Lower leg skin (tissue), 3 donors: ENCODE measurements at regions not wholly inside any gene's neighbourhood (a gene's known extent, or its start where the extent isn't known, plus 50 kb on each side); places are given as distances from the start of the nearest gene placed in this dataset.

ENCODE experiments used
- POLR2A ChIP-seq, 2 donors: fragments of 450-650 bp; IDR thresholded peaks; one replicate each; pipeline ENCODE4 v1.6.1; 2016 to 2017; ENCODE audit warnings: antibody characterized with exemption in 2 of 2, mild to moderate bottlenecking in 1 of 2, moderate library complexity in 1 of 2
- TF ChIP-seq, protein P1 (sequence below), 3 donors: fragments of 450-650 bp; IDR thresholded peaks; one replicate each; pipeline ENCODE4 v1.5.1; 2016; ENCODE audit warnings: antibody characterized with exemption in 3 of 3, mild to moderate bottlenecking in 3 of 3, moderate library complexity in 2 of 3

DNA sequence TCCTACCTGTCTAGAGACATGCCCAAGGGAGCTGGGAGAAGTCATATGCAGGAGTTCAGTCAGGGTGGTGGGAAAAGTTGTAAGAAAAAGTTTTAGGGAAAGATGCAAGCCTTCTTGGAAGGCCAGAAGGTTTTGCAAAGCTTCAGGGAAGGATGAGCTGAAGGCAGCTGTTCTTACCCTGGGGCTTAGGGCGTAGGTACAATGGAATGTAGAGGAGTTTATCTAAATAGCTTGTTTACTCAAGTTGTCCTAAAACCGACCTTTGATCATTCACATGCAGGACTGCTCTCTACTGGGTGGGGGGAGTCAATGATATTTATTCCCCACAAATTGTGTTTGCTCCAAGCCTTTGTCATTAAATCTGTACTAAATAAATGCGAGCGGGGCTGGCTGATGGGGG, 277.0 kb downstream of the CRPPA start:
- no peak for TF ChIP-seq POLR2A (IDR thresholded peaks at IDR 0.05)
- TF ChIP-seq, protein P1, sequence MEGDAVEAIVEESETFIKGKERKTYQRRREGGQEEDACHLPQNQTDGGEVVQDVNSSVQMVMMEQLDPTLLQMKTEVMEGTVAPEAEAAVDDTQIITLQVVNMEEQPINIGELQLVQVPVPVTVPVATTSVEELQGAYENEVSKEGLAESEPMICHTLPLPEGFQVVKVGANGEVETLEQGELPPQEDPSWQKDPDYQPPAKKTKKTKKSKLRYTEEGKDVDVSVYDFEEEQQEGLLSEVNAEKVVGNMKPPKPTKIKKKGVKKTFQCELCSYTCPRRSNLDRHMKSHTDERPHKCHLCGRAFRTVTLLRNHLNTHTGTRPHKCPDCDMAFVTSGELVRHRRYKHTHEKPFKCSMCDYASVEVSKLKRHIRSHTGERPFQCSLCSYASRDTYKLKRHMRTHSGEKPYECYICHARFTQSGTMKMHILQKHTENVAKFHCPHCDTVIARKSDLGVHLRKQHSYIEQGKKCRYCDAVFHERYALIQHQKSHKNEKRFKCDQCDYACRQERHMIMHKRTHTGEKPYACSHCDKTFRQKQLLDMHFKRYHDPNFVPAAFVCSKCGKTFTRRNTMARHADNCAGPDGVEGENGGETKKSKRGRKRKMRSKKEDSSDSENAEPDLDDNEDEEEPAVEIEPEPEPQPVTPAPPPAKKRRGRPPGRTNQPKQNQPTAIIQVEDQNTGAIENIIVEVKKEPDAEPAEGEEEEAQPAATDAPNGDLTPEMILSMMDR (IDR thresholded peaks at IDR 0.05), result no peak
